Fibroblast of lung (primary cell): ENCODE measurements at regions not wholly inside any gene's neighbourhood (a gene's known extent, or its start where the extent isn't known, plus 50 kb on each side); places are given as distances from the start of the nearest gene placed in this dataset.

Experiments used
- DNase-seq, 2 donors: peaks; one replicate each; pipeline versions ENCODE4 v3.0.0 to v3.0.0-alpha.2; 2010; ENCODE audit warnings: low read depth in 2 of 2
- H2AFZ ChIP-seq: 2 replicates; pipeline ENCODE4 v1.5.1; 2012; ENCODE audit warnings: low read length, control low read depth, inconsistent platforms
- H3K27ac ChIP-seq: 2 replicates; pipeline ENCODE4 v1.5.1; 2011; ENCODE audit warnings: low read length, control low read depth; ENCODE audit not compliant: insufficient read depth
- H3K27me3 ChIP-seq: 2 replicates; pipeline ENCODE4 v1.5.1; 2011; ENCODE audit warnings: mild to moderate bottlenecking, low read length; ENCODE audit not compliant: control insufficient read depth, insufficient read depth
- H3K36me3 ChIP-seq: 2 replicates; pipeline ENCODE4 v1.5.1; 2011; ENCODE audit warnings: low read length; ENCODE audit not compliant: control insufficient read depth, insufficient read depth
- H3K4me1 ChIP-seq: 2 replicates; pipeline ENCODE4 v1.5.1; 2011; ENCODE audit warnings: low read length; ENCODE audit not compliant: control insufficient read depth, insufficient read depth; ENCODE audit errors: extremely low read depth
- H3K4me2 ChIP-seq: 2 replicates; pipeline ENCODE4 v1.5.1; 2011; ENCODE audit warnings: low read length, control low read depth; ENCODE audit not compliant: insufficient read depth; ENCODE audit errors: extremely low read depth
- H3K4me3 ChIP-seq, 4 experiments: fragments of 200-600 bp in 1 of 4; sonication (generic) in 1 of 4; replicated peaks in 1 of 4; 2 replicates each; pipeline ENCODE4 v1.5.1; 2011 to 2016; ENCODE audit warnings: low read length in 4 of 4, low read depth in 3 of 4, mild to moderate bottlenecking in 3 of 4, control low read depth in 2 of 4, inconsistent platforms in 1 of 4, mixed read lengths in 1 of 4; ENCODE audit not compliant: insufficient read depth in 1 of 4; ENCODE audit errors: control extremely low read depth in 1 of 4
- H3K79me2 ChIP-seq: 2 replicates; pipeline ENCODE4 v1.5.1; 2012; ENCODE audit warnings: mild to moderate bottlenecking, low read length, inconsistent platforms; ENCODE audit not compliant: control insufficient read depth, insufficient read depth
- H3K9ac ChIP-seq: 2 replicates; pipeline ENCODE4 v1.5.1; 2011; ENCODE audit warnings: mild to moderate bottlenecking, low read length, control low read depth; ENCODE audit not compliant: insufficient read depth
- H3K9me3 ChIP-seq: 2 replicates; pipeline ENCODE4 v1.5.1; 2012; ENCODE audit warnings: low read depth, low read length; ENCODE audit not compliant: control insufficient read depth, insufficient read depth
- H4K20me1 ChIP-seq: 2 replicates; pipeline ENCODE4 v1.5.1; 2011; ENCODE audit warnings: low read length; ENCODE audit not compliant: control insufficient read depth, insufficient read depth; ENCODE audit errors: extremely low read depth
- CTCF ChIP-seq, 2 donors: IDR thresholded peaks in 1 of 2; conservative IDR thresholded peaks in 1 of 2; 1 replicate in 1 of 2; 2 replicates in 1 of 2; pipeline ENCODE4 v1.5.1; 2011 to 2012; ENCODE audit warnings: low read length in 2 of 2, control low read depth in 1 of 2, inconsistent platforms in 1 of 2, low read depth in 1 of 2, mild to moderate bottlenecking in 1 of 2
- EZH2 ChIP-seq: IDR thresholded peaks from 2 replicates; pipeline ENCODE4 v1.5.1; 2012; ENCODE audit warnings: low read length, control low read depth, mild to moderate bottlenecking; ENCODE audit errors: missing control alignments

- Histone ChIP-seq H3K27ac (no peak overlapping the region), H3K9me3 (no peaks in the 10 kb centered on the region), H3K4me3 (no peak overlapping the region), H3K4me2 (no peak overlapping the region), H3K27me3 (no peaks in the 10 kb centered on the region), H3K36me3 (no peaks in the 10 kb centered on the region), H3K4me1 (no peaks in the 10 kb centered on the region), H4K20me1 (no peaks in the 10 kb centered on the region), H3K9ac (no peak overlapping the region), H3K79me2 (no peaks in the 10 kb centered on the region), H2AFZ (no peak overlapping the region)
- DNase-seq: no peak
- no peak for TF ChIP-seq CTCF (conservative IDR thresholded peaks at IDR 0.05 in 1 of 2, IDR thresholded peaks at IDR 0.05 in 1 of 2; ENCODE audit: low read depth in 1 of 2, low read length in 2 of 2)
- no peak for TF ChIP-seq EZH2
These were observed 116.9 kb upstream of the FANCL start for GRCh38 chr2:58358026-58358425.

- Histone ChIP-seq H3K9ac (no peak overlapping the region), H3K79me2 (no peaks in the 10 kb centered on the region), H3K4me3 (no peak overlapping the region), H3K9me3 (no peaks in the 10 kb centered on the region), H4K20me1 (no peaks in the 10 kb centered on the region), H3K4me2 (no peak overlapping the region), H3K27ac (no peak overlapping the region), H2AFZ (no peak overlapping the region), H3K36me3 (no peaks in the 10 kb centered on the region), H3K27me3 (no peaks in the 10 kb centered on the region), H3K4me1 (no peaks in the 10 kb centered on the region)
- TF ChIP-seq EZH2: no peak
- TF ChIP-seq CTCF (conservative IDR thresholded peaks at IDR 0.05 in 1 of 2, IDR thresholded peaks at IDR 0.05 in 1 of 2; ENCODE audit: low read depth in 1 of 2, low read length in 2 of 2): no peak
- DNase-seq: no peak
These were observed 116.4 kb upstream of the FANCL start for GRCh38 chr2:58357521-58357920.

- DNase-seq: no peak
- Histone ChIP-seq H3K27me3 (no peaks in the 10 kb centered on the region), H3K9ac (no peak overlapping the region), H3K9me3 (no peaks in the 10 kb centered on the region), H4K20me1 (no peaks in the 10 kb centered on the region), H3K4me1 (no peaks in the 10 kb centered on the region), H3K79me2 (no peaks in the 10 kb centered on the region), H2AFZ (no peak overlapping the region), H3K36me3 (no peaks in the 10 kb centered on the region), H3K4me2 (no peak overlapping the region), H3K4me3 (no peak overlapping the region), H3K27ac (no peak overlapping the region)
- no peak for TF ChIP-seq CTCF (conservative IDR thresholded peaks at IDR 0.05 in 1 of 2, IDR thresholded peaks at IDR 0.05 in 1 of 2; ENCODE audit: low read depth in 1 of 2, low read length in 2 of 2)
These were observed 113.1 kb upstream of the FANCL start for GRCh38 chr2:58354230-58354629.
